22Rv1 (cell line): ENCODE measurements at regions not wholly inside any gene's neighbourhood (a gene's known extent, or its start where the extent isn't known, plus 50 kb on each side); places are given as distances from the start of the nearest gene placed in this dataset.

Experiments
- H3K27ac ChIP-seq: fragments of 450-650 bp; 2 replicates; pipeline ENCODE4 v1.5.1; 2017
- CTCF ChIP-seq: fragments of 450-650 bp; IDR thresholded peaks from 2 replicates; pipeline ENCODE4 v1.5.1; 2017; ENCODE audit warnings: mild to moderate bottlenecking
- ZFX ChIP-seq: fragments of 450-650 bp; IDR thresholded peaks from 2 replicates; pipeline ENCODE4 v1.6.1; 2017; ENCODE audit warnings: antibody characterized with exemption, borderline replicate concordance

DNA sequence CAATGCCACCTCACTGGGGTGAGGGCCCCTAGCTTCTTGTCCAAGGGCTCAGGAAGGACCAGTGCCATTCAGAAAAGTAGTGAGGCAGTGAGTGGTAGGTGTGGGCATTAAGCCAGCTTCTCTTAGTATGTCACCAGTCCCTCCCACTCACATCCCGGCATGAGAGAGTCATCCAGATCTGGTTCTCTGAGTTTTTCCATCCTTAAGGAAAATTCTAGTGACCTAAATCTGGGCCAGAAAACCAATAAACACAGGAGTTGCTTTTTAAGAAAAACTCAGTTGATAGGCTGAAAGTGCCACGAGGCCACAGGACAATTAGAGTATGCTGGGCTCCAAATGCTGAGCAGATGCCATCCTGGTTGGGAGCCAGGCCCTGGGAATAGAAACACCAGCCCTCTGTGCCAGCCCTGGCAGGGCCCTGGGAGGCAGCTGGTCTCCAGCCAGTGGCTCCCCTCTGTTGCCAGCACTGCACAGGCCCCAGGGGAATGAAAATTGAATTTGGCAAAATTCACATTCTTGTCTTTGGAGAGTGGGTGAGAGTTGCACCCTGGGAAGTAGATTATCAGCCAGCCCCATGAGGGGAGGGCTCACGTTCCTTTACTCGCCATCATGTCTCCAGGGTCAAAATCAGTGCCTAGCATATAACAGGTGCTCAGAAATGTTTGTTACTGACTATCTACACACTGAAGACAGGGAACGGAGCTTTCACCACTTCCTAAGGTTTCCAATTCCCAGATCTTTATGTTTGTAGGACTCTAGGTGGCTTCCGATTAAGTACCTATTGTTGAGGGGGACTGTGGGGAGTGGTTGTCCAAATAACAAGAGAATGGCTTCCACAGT lies 52.8 kb downstream of the FAM43A start:
- no peak for TF ChIP-seq CTCF
- TF ChIP-seq ZFX, result no peak
- no peak overlapping the region for H3K27ac ChIP-seq

DNA sequence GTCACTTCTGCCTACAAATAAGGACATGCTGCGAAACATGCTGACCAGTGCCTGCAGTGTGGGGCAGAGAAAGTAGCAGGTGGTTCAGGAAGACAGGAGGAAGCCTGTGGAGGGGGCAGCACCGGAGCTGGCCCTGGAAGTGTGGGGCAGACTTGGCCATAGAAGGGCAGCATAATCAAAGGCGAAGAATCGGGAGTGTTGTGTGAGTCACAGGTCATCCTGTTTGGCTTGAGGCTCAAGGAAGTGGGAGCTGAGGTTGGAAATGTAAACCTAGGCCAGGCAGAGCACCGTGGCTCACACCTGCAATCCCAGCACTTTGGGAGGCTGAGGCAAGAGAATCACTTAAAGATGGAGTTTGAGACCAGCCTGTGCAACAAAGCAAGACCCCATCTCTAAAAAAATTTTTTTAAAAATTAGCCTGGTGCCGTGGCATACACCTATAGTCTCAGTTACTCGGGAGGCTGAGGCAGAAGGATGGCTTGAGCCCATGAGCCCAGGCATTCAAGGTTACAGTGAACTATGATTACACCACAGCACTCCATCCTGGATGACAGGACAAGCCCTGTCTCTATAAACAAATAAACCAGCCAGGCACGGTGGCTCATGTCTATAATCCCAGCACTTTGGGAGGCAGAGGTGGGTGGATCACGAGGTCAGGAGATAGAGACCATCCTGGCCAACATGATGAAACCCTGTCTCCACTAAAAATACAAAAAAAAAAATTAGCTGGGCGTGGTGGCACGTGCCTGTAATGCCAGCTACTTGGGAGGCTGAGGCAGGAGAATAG lies 54.0 kb downstream of the FAM43A start:
- TF ChIP-seq ZFX, result no peak
- no peak for TF ChIP-seq CTCF

GRCh38 chr3:194740859-194741491 lies 55.3 kb downstream of the FAM43A start:
- no peak overlapping the region for H3K27ac ChIP-seq
- TF ChIP-seq ZFX, result no peak
- TF ChIP-seq CTCF, result no peak

More for the DNA sequence above, 54.0 kb downstream of the FAM43A start:
- H3K27ac ChIP-seq, result no peak overlapping the region

GRCh38 chr3:194741916-194742315 lies 56.2 kb downstream of the FAM43A start:
- TF ChIP-seq CTCF (no peak), ZFX (no peak)
- no peak overlapping the region for H3K27ac ChIP-seq

DNA sequence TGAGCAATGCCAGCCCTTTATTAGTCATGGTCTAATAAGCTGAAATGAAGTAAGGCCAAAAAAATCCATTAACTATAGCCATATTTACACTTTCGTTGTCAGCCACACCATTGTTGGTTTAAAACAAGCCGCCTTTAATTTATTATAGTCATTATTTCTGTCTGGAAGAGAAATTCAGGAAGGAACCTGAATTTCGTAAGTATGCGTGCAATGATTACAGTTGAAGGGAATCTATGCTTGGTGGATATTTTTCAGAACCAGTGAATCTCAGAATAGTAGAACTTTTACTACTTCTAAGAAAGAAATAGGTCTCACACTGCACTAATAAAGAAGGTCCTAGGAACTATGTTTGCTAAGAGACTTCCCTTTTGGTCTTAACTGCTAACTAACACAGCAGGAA lies 59.1 kb downstream of the FAM43A start:
- H3K27ac ChIP-seq, result no peak overlapping the region
- no peak for TF ChIP-seq CTCF
- no peak for TF ChIP-seq ZFX

GRCh38 chr3:194745422-194746184 lies 59.9 kb downstream of the FAM43A start:
- TF ChIP-seq CTCF (no peak), ZFX (no peak)
- H3K27ac ChIP-seq, result no peak overlapping the region
